CD4-positive, alpha-beta T cell (primary cell): ENCODE measurements at regions not wholly inside any gene's neighbourhood (a gene's known extent, or its start where the extent isn't known, plus 50 kb on each side); places are given as distances from the start of the nearest gene placed in this dataset.

ENCODE experiments used
- ATAC-seq: fragments of 200-7000 bp; cut with Tn5 transposase; one replicate; pipeline ENCODE4 v1.10.0; 2022; ENCODE audit warnings: mild to moderate bottlenecking; ENCODE audit not compliant: poor library complexity
- CTCF ChIA-PET: fragments of 350-600 bp; sonication (Branson Sonifier 250); formaldehyde crosslinking; loops from one replicate; lab custom pipeline; 2021; ENCODE audit warnings: antibody characterized with exemption, inconsistent platforms; lab: Charles Lee
- POLR2A ChIA-PET: fragments of 350-600 bp; sonication (Branson Sonifier 250); formaldehyde crosslinking; loops from one replicate; lab custom pipeline; 2021; ENCODE audit warnings: antibody characterized with exemption, inconsistent platforms; lab: Charles Lee
- DNase-seq, 14 experiments: peaks; one replicate each; pipeline ENCODE4 v3.0.0-alpha.2; 2013 to 2020; ENCODE audit warnings: mixed read lengths in 2 of 14
- H3K27ac ChIP-seq, 2 donors: one replicate each; pipeline versions ENCODE4 v1.5.1 to v1.7.0; 2013; ENCODE audit warnings: low read length in 2 of 2, low read depth in 1 of 2, mild to moderate bottlenecking in 1 of 2
- H3K27me3 ChIP-seq, 2 experiments: 1 replicate in 1 of 2; 2 replicates in 1 of 2; pipeline versions ENCODE4 v1.6.1 to v1.7.0; 2013; ENCODE audit warnings: low read length in 2 of 2, control low read depth in 1 of 2, mild to moderate bottlenecking in 1 of 2, moderate library complexity in 1 of 2; ENCODE audit not compliant: insufficient read depth in 2 of 2, control insufficient read depth in 1 of 2
- H3K36me3 ChIP-seq: one replicate; pipeline ENCODE4 v1.6.1; 2013; ENCODE audit warnings: low read length, control low read depth; ENCODE audit not compliant: insufficient read depth
- H3K4me1 ChIP-seq: one replicate; pipeline ENCODE4 v1.6.1; 2013; ENCODE audit warnings: low read length, control low read depth; ENCODE audit not compliant: insufficient read depth
- H3K4me3 ChIP-seq: one replicate; pipeline ENCODE4 v1.5.1; 2013; ENCODE audit warnings: mild to moderate bottlenecking, low read length, moderate library complexity
- H3K9me3 ChIP-seq, 2 experiments: 1 replicate in 1 of 2; 2 replicates in 1 of 2; pipeline versions ENCODE4 v1.6.1 to v1.7.0; 2013; ENCODE audit warnings: low read length in 2 of 2, mild to moderate bottlenecking in 2 of 2, control low read depth in 1 of 2, moderate library complexity in 1 of 2; ENCODE audit not compliant: control insufficient read depth in 1 of 2, insufficient read depth in 1 of 2
- H3K27ac Mint-ChIP-seq: one replicate; pipeline ENCODE4 v1.8.0; 2020; ENCODE audit warnings: mixed read lengths
- H3K27me3 Mint-ChIP-seq: one replicate; pipeline ENCODE4 v1.8.0; 2021; ENCODE audit warnings: mixed read lengths
- H3K36me3 Mint-ChIP-seq: one replicate; pipeline ENCODE4 v1.8.0; 2021; ENCODE audit warnings: low read depth, mixed read lengths
- H3K4me1 Mint-ChIP-seq: one replicate; pipeline ENCODE4 v1.8.0; 2021; ENCODE audit warnings: low read depth, mixed read lengths
- H3K4me3 Mint-ChIP-seq: one replicate; pipeline ENCODE4 v1.8.0; 2020; ENCODE audit warnings: mild to moderate bottlenecking, mixed read lengths
- H3K9me3 Mint-ChIP-seq: one replicate; pipeline ENCODE4 v1.8.0; 2020; ENCODE audit warnings: mixed read lengths
- intact Hi-C, 2 experiments: fragments of 100-400 bp; cut with DNase I in 1 of 2; cut with micrococcal nuclease in 1 of 2; formaldehyde crosslinking; loops; one replicate each; pipeline versions ENCODE4 v1.15.1 to v1.9.0; 2023 to 2025; cut with DNase I, micrococcal nuclease
- TF ChIP-seq, protein P1 (sequence below): fragments of 200-600 bp; IDR thresholded peaks from one replicate; pipeline ENCODE4 v1.8.0; 2022; ENCODE audit warnings: antibody characterized with exemption, mild to moderate bottlenecking

- CTCF ChIA-PET, result no interaction called here
- intact Hi-C loops, result no loop called here
- no peaks in the 10 kb centered on the region for H3K27me3 Mint-ChIP-seq
- H3K27ac ChIP-seq, result no peak overlapping the region
- H3K27ac Mint-ChIP-seq, result no peak overlapping the region
- no peaks in the 10 kb centered on the region for H3K36me3 ChIP-seq
- peaks cover 0 to 5% of the 10 kb centered on the region in 2 experiments for H3K9me3 ChIP-seq
- H3K4me3 ChIP-seq, result no peak overlapping the region
- POLR2A ChIA-PET, result no interaction called here
- H3K4me1 Mint-ChIP-seq, result no peaks in the 10 kb centered on the region
- H3K36me3 Mint-ChIP-seq, result no peaks in the 10 kb centered on the region
- ATAC-seq (no peak), DNase-seq (no peak)
- peaks cover 21% of the 10 kb centered on the region for H3K9me3 Mint-ChIP-seq
- H3K4me1 ChIP-seq, result no peaks in the 10 kb centered on the region
- TF ChIP-seq, protein P1, sequence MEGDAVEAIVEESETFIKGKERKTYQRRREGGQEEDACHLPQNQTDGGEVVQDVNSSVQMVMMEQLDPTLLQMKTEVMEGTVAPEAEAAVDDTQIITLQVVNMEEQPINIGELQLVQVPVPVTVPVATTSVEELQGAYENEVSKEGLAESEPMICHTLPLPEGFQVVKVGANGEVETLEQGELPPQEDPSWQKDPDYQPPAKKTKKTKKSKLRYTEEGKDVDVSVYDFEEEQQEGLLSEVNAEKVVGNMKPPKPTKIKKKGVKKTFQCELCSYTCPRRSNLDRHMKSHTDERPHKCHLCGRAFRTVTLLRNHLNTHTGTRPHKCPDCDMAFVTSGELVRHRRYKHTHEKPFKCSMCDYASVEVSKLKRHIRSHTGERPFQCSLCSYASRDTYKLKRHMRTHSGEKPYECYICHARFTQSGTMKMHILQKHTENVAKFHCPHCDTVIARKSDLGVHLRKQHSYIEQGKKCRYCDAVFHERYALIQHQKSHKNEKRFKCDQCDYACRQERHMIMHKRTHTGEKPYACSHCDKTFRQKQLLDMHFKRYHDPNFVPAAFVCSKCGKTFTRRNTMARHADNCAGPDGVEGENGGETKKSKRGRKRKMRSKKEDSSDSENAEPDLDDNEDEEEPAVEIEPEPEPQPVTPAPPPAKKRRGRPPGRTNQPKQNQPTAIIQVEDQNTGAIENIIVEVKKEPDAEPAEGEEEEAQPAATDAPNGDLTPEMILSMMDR, result no peak
- no peaks in the 10 kb centered on the region for H3K27me3 ChIP-seq
- H3K4me3 Mint-ChIP-seq, result no peak overlapping the region
These were observed 425.9 kb upstream of the PCDH7 start for GRCh38 chr4:30294295-30294694.

GRCh38 chr4:30295652-30296051 is 424.5 kb upstream of the PCDH7 start:
- Mint-ChIP-seq H3K9me3 (peaks cover 17% of the 10 kb centered on the region), H3K27ac (no peak overlapping the region), H3K27me3 (no peaks in the 10 kb centered on the region), H3K4me3 (no peak overlapping the region), H3K4me1 (no peaks in the 10 kb centered on the region), H3K36me3 (no peaks in the 10 kb centered on the region)
- Histone ChIP-seq H3K4me1 (no peaks in the 10 kb centered on the region), H3K4me3 (no peak overlapping the region), H3K9me3 (peaks cover 0 to 5% of the 10 kb centered on the region in 2 experiments), H3K27me3 (no peaks in the 10 kb centered on the region), H3K27ac (no peak overlapping the region), H3K36me3 (no peaks in the 10 kb centered on the region)
- POLR2A ChIA-PET, result no interaction called here
- intact Hi-C loops, result no loop called here
- TF ChIP-seq, protein P1, result no peak
- CTCF ChIA-PET, result no interaction called here
- DNase-seq (no peak), ATAC-seq (no peak)

- H3K27me3 Mint-ChIP-seq, result no peaks in the 10 kb centered on the region
- ATAC-seq (no peak), DNase-seq (no peak)
- no peaks in the 10 kb centered on the region for H3K36me3 ChIP-seq
- no peak overlapping the region for H3K4me3 Mint-ChIP-seq
- peaks cover 12% of the 10 kb centered on the region for H3K9me3 Mint-ChIP-seq
- no peak overlapping the region for H3K4me3 ChIP-seq
- no peaks in the 10 kb centered on the region for H3K9me3 ChIP-seq
- no peaks in the 10 kb centered on the region for H3K27me3 ChIP-seq
- H3K36me3 Mint-ChIP-seq, result no peaks in the 10 kb centered on the region
- TF ChIP-seq, protein P1, result no peak
- H3K27ac ChIP-seq, result no peak overlapping the region
- no peak overlapping the region for H3K27ac Mint-ChIP-seq
- intact Hi-C loops, result no loop called here
- POLR2A ChIA-PET, result no interaction called here
- no peaks in the 10 kb centered on the region for H3K4me1 ChIP-seq
- CTCF ChIA-PET, result no interaction called here
- H3K4me1 Mint-ChIP-seq, result no peaks in the 10 kb centered on the region
These were observed 406.2 kb upstream of the PCDH7 start for GRCh38 chr4:30314001-30314400.
